Loucy (cell line): ENCODE measurements at regions not wholly inside any gene's neighbourhood (a gene's known extent, or its start where the extent isn't known, plus 50 kb on each side); places are given as distances from the start of the nearest gene placed in this dataset.

Experiments used
- H2AFZ ChIP-seq: fragments of 200-600 bp; sonication (generic); 2 replicates; pipeline ENCODE4 v1.6.0; 2016; ENCODE audit warnings: antibody characterized with exemption, mild to moderate bottlenecking, low read length, moderate library complexity
- H3F3A ChIP-seq: fragments of 200-600 bp; 2 replicates; pipeline ENCODE4 v1.6.0; 2016; ENCODE audit warnings: antibody characterized with exemption, low read depth, mild to moderate bottlenecking
- H3K27me3 ChIP-seq: fragments of 200-600 bp; sonication (generic); 2 replicates; pipeline ENCODE4 v1.6.1; 2014; ENCODE audit warnings: low read length, mild to moderate bottlenecking; ENCODE audit not compliant: insufficient read depth, poor library complexity, severe bottlenecking
- H3K36me3 ChIP-seq: fragments of 200-600 bp; sonication (generic); 2 replicates; pipeline ENCODE4 v1.6.1; 2016; ENCODE audit warnings: low read length; ENCODE audit not compliant: insufficient read depth
- H3K4me1 ChIP-seq: fragments of 200-600 bp; sonication (generic); 2 replicates; pipeline ENCODE4 v1.5.1; 2014; ENCODE audit warnings: low read length, mild to moderate bottlenecking; ENCODE audit not compliant: insufficient read depth, poor library complexity, severe bottlenecking
- H3K4me2 ChIP-seq: fragments of 200-600 bp; sonication (generic); 2 replicates; pipeline ENCODE4 v1.6.0; 2014; ENCODE audit warnings: antibody characterized with exemption, low read length, low read depth, mild to moderate bottlenecking; ENCODE audit not compliant: poor library complexity, severe bottlenecking
- H3K4me3 ChIP-seq: fragments of 200-600 bp; sonication (generic); 2 replicates; pipeline ENCODE4 v1.5.1; 2014; ENCODE audit warnings: low read length, mild to moderate bottlenecking, mixed read lengths; ENCODE audit not compliant: poor library complexity, severe bottlenecking
- H3K79me2 ChIP-seq: fragments of 200-600 bp; sonication (generic); 2 replicates; pipeline ENCODE4 v1.6.1; 2014; ENCODE audit warnings: low read length; ENCODE audit not compliant: insufficient read depth
- H3K9ac ChIP-seq: fragments of 200-600 bp; sonication (generic); 2 replicates; pipeline ENCODE4 v1.6.0; 2014; ENCODE audit warnings: mild to moderate bottlenecking, low read depth, low read length, moderate library complexity; ENCODE audit not compliant: poor library complexity, severe bottlenecking
- H3K9me2 ChIP-seq: fragments of 200-600 bp; sonication (generic); replicated peaks from 2 replicates; pipeline ENCODE4 v1.6.1; 2016; ENCODE audit warnings: low read depth, low read length, mixed read lengths
- H3K9me3 ChIP-seq: fragments of 200-600 bp; sonication (generic); 2 replicates; pipeline ENCODE4 v1.6.1; 2014; ENCODE audit warnings: mild to moderate bottlenecking, antibody characterized with exemption, low read length, low read depth; ENCODE audit not compliant: insufficient read depth
- H4K20me1 ChIP-seq: fragments of 200-600 bp; sonication (generic); 2 replicates; pipeline ENCODE4 v1.6.0; 2014; ENCODE audit warnings: antibody characterized with exemption, low read length, mild to moderate bottlenecking; ENCODE audit not compliant: insufficient read depth, poor library complexity, severe bottlenecking
- CTCF ChIP-seq: fragments of 200-600 bp; sonication (generic); conservative IDR thresholded peaks from 2 replicates; pipeline ENCODE4 v1.5.1; 2014; ENCODE audit warnings: mild to moderate bottlenecking, antibody characterized with exemption, low read length
- EZH2phosphoT487 ChIP-seq: fragments of 200-600 bp; IDR thresholded peaks from 2 replicates; pipeline ENCODE4 v1.6.1; 2018; ENCODE audit warnings: antibody characterized with exemption, mild to moderate bottlenecking, moderate library complexity, borderline replicate concordance

- Histone ChIP-seq H3K4me2 (no peak overlapping the region), H3K9ac (no peak overlapping the region), H3K4me3 (no peak overlapping the region), H3K79me2 (no peaks in the 10 kb centered on the region), H2AFZ (no peak overlapping the region), H3K9me3 (no peaks in the 10 kb centered on the region), H4K20me1 (no peaks in the 10 kb centered on the region), H3K36me3 (no peaks in the 10 kb centered on the region), H3F3A (no peaks in the 10 kb centered on the region), H3K27me3 (no peaks in the 10 kb centered on the region), H3K9me2 (no peaks in the 10 kb centered on the region), H3K4me1 (peaks cover 3% of the 10 kb centered on the region)
- no peak for TF ChIP-seq CTCF
- no peak for TF ChIP-seq EZH2phosphoT487
Observed at GRCh38 chr2:19503915-19504314, 145.5 kb upstream of the OSR1 start.

DNA sequence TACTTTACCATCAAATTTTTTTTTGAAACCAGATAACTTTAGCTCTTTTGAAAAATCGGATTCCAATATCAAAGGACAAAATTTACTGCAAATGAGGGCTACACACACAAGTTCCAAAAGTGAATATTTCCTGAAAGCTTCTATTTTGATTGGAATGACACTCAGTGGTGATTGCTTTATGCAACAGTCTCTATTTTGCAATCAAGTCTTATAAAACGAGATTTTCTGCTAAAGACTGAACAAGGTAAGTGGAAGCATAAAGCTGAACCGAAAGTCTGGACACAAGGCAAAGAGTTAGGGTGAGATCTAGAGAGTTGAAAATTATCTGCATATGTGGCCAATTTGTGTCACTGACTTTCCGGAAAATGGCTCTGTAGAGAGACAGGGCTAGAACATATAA lies 145.0 kb upstream of the OSR1 start:
- Histone ChIP-seq H4K20me1 (no peaks in the 10 kb centered on the region), H2AFZ (no peak overlapping the region), H3K4me3 (no peak overlapping the region), H3K36me3 (no peaks in the 10 kb centered on the region), H3K4me1 (peaks cover 3% of the 10 kb centered on the region), H3K4me2 (no peak overlapping the region), H3K9ac (no peak overlapping the region), H3K9me2 (no peaks in the 10 kb centered on the region), H3K79me2 (no peaks in the 10 kb centered on the region), H3F3A (no peaks in the 10 kb centered on the region), H3K9me3 (no peaks in the 10 kb centered on the region), H3K27me3 (no peaks in the 10 kb centered on the region)
- TF ChIP-seq CTCF = no peak
- TF ChIP-seq EZH2phosphoT487 = no peak

DNA sequence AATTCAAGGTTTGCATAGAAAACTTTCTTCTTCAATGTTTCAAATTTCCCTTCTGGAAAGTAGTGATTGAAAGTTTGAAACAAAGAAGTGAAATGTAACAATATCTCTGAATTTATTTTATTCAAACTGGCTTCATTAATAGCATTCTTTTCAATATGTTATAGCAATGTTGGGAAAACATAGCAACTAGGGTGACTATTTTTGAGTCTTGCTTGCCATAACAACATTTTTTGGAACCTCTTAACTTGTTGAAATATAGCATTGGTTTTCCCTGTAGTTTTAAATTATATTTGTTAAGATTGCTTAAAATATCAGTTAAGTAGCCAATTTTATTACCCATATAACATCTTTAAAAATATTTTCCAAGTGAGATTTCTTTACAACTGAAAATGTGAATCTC lies 141.7 kb upstream of the OSR1 start:
- no peaks in the 10 kb centered on the region for H4K20me1 ChIP-seq
- no peaks in the 10 kb centered on the region for H3K79me2 ChIP-seq
- H3K4me3 ChIP-seq = no peak overlapping the region
- H3K9me2 ChIP-seq = 0 out of 2 replicates have a peak, but pooled peaks cover 3% of the 10 kb centered on the region
- H3K27me3 ChIP-seq = no peaks in the 10 kb centered on the region
- H3F3A ChIP-seq = no peaks in the 10 kb centered on the region
- no peaks in the 10 kb centered on the region for H3K4me1 ChIP-seq
- no peaks in the 10 kb centered on the region for H3K36me3 ChIP-seq
- TF ChIP-seq CTCF = no peak
- TF ChIP-seq EZH2phosphoT487 = no peak
- H3K9me3 ChIP-seq = no peaks in the 10 kb centered on the region
- no peak overlapping the region for H3K9ac ChIP-seq
- H3K4me2 ChIP-seq = no peak overlapping the region
- no peak overlapping the region for H2AFZ ChIP-seq
